PFSK-1 (cell line): ENCODE measurements at regions not wholly inside any gene's neighbourhood (a gene's known extent, or its start where the extent isn't known, plus 50 kb on each side); places are given as distances from the start of the nearest gene placed in this dataset.

Experiments used
- FOXP2 ChIP-seq: optimal IDR thresholded peaks from 2 replicates; pipeline ENCODE3; 2011; ENCODE audit warnings: borderline replicate concordance, control low read depth, inconsistent platforms; ENCODE audit not compliant: insufficient read depth; ENCODE audit errors: extremely low read length, extremely low read depth
- POLR2AphosphoS5 ChIP-seq: IDR thresholded peaks from 2 replicates; pipeline ENCODE4 v1.6.1; 2012; ENCODE audit warnings: low read depth, mild to moderate bottlenecking, control low read depth, low read length, moderate library complexity
- REST ChIP-seq, 2 experiments: IDR thresholded peaks; 2 replicates each; pipeline versions ENCODE4 v1.6.1 to v1.8.0; 2011 to 2012; ENCODE audit warnings: low read depth in 2 of 2, low read length in 2 of 2, control low read depth in 1 of 2, inconsistent platforms in 1 of 2, mild to moderate bottlenecking in 1 of 2, moderate library complexity in 1 of 2; ENCODE audit not compliant: insufficient read depth in 1 of 2
- SIN3A ChIP-seq: IDR thresholded peaks from 2 replicates; pipeline ENCODE4 v1.6.1; 2012; ENCODE audit warnings: mild to moderate bottlenecking, low read length, moderate library complexity, borderline replicate concordance; ENCODE audit not compliant: insufficient read depth
- TAF1 ChIP-seq: IDR thresholded peaks from 2 replicates; pipeline ENCODE4 v1.6.1; 2012; ENCODE audit warnings: low read length, control low read depth, borderline replicate concordance; ENCODE audit not compliant: insufficient read depth

GRCh38 chr10:108975459-108976058, 947.8 kb downstream of the XPNPEP1 start:
- TF ChIP-seq FOXP2 (no peak), TAF1 (no peak), REST (IDR thresholded peaks at IDR 0.05; ENCODE audit: insufficient read depth in 1 of 2, low read depth in 2 of 2, low read length in 2 of 2) (no peak), POLR2AphosphoS5 (no peak), SIN3A (no peak)

- TF ChIP-seq REST (IDR thresholded peaks at IDR 0.05; ENCODE audit: insufficient read depth in 1 of 2, low read depth in 2 of 2, low read length in 2 of 2) (peak; percentile 83 to 96), FOXP2 (no peak)
Measured at GRCh38 chr10:108970016-108970415, 953.3 kb downstream of the XPNPEP1 start.

GRCh38 chr10:108966411-108966810, 956.9 kb downstream of the XPNPEP1 start:
- TF ChIP-seq FOXP2 (no peak), REST (IDR thresholded peaks at IDR 0.05; ENCODE audit: insufficient read depth in 1 of 2, low read depth in 2 of 2, low read length in 2 of 2) (no peak), POLR2AphosphoS5 (no peak), SIN3A (no peak), TAF1 (no peak)

GRCh38 chr10:108966005-108966404, 957.3 kb downstream of the XPNPEP1 start:
- TF ChIP-seq TAF1 (no peak), REST (IDR thresholded peaks at IDR 0.05; ENCODE audit: insufficient read depth in 1 of 2, low read depth in 2 of 2, low read length in 2 of 2) (no peak), FOXP2 (no peak), POLR2AphosphoS5 (no peak), SIN3A (no peak)

GRCh38 chr10:108962172-108962571, 961.1 kb downstream of the XPNPEP1 start:
- no peak for TF ChIP-seq FOXP2
- no peak for TF ChIP-seq SIN3A
- TF ChIP-seq REST (IDR thresholded peaks at IDR 0.05; ENCODE audit: insufficient read depth in 1 of 2, low read depth in 2 of 2, low read length in 2 of 2) = no peak
- TF ChIP-seq POLR2AphosphoS5 = no peak
- no peak for TF ChIP-seq TAF1
